NCI-H187 treated with DMSO at 0.1 percent for 48 hours (cell line): ENCODE measurements at regions not wholly inside any gene's neighbourhood (a gene's known extent, or its start where the extent isn't known, plus 50 kb on each side); places are given as distances from the start of the nearest gene placed in this dataset.

Source experiments
- DNase-seq: peaks from one replicate; lab custom pipeline; 2025; lab: John Stamatoyannopoulos, UW

- no peak for DNase-seq
Measured at GRCh38 chr4:156496797-156497196, 474.8 kb downstream of the PDGFC start.

DNA sequence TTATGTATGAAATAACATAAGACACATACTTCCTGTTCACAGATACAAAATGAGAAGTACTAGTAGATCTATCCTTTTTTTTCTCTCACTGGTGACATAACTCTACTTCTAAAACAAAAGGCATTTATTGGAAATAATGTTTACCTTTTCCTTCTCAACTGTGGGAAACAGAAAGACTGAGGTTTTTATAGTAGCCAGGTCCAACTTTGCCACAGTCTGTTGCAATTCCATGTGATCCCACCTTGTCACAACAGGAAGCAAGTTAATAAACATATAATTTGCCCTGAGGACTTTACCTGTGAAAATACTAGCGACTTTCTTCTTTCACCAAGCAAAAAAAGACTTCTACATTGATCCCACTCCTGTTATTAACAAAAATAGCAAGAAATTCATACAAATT, 475.8 kb downstream of the PDGFC start:
- no peak for DNase-seq

- DNase-seq, result no peak
Measured at GRCh38 chr4:156495091-156495490, 476.5 kb downstream of the PDGFC start.

- DNase-seq, result no peak
Measured at GRCh38 chr4:156493858-156494257, 477.7 kb downstream of the PDGFC start.

- DNase-seq, result no peak
Measured at GRCh38 chr4:156487107-156487506, 484.5 kb downstream of the PDGFC start.

- DNase-seq, result no peak
Measured at GRCh38 chr4:156481845-156482244, 489.8 kb downstream of the PDGFC start.

DNA sequence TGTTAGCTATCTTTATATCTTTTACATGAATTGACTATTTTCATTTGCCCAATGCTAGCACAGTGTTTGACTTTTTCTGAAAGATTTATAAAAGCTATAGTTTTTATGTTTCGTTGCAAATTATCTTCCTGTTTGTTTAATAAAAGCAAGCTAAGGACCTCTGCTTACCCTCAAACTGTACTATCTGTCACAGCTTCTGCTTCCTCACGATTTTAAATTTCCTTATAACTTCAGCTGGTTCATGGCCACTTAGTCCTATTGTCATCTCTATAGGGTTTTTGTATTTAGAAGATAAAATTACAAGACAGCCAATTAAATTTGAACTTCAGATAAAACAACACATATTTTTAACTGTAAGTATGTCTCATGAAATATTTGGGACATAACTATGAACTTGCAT, 494.0 kb downstream of the PDGFC start:
- no peak for DNase-seq

GRCh38 chr4:156476359-156476758, 495.2 kb downstream of the PDGFC start:
- no peak for DNase-seq

DNA sequence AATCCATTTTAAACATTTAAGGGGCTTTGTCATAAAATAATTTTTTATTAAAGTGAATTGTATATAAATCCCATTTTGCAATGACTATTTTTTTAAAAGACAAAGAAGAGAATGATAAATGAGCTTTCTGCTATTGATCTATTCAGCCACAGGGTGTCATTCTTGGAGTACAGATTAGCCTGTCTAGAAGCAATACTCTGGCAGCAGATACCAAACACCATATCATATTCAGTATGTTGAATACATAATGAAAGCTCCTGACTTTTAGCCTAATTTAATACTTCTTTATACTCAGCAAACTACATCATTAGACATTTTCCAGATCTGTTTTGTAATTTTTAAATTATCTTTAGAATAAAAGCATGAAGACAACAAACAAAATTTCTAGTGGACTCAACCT, 496.3 kb downstream of the PDGFC start:
- DNase-seq, result no peak

- no peak for DNase-seq
Measured at GRCh38 chr4:156473151-156473550, 498.4 kb downstream of the PDGFC start.

GRCh38 chr4:156472624-156473023, 499.0 kb downstream of the PDGFC start:
- no peak for DNase-seq

- DNase-seq, result no peak
Measured at GRCh38 chr4:156459584-156459983, 505.9 kb upstream of the CTSO start.

DNA sequence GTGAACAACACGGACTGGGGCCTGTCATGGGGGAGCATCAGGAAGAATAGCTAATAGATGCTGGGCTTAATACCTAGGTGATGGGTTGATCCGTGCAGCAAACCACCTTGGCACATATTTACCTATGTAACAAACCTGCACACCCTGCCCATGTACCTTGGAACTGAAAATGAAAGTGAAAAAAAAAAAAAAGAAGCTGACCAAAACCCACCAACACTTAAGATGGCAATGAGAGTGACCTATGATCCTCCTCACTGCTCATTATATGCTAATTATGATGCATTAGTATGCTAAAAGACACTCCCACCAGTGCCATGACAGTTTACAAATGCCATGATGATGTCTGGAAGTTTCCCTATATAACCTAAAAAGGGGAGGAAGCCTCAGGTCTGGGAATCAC, 503.2 kb upstream of the CTSO start:
- DNase-seq, result no peak

DNA sequence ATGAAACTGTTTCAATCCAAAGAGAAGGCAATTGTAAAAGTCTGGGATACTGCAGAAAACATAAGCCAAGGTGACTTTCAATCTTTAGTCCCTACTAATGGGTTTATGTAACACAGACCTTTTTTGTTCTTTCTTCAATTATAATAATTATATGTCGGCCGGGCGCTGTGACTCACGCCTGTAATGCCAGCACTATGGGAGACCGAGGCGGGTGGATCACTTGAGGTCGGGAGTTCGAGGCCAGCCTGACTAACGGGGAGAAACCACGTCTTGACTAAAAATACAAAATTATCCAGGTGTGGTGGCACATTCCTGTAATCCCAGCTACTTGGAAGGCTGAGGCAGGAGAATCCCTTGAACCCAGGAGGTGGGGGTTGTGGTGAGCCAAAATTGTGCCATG, 489.8 kb upstream of the CTSO start:
- no peak for DNase-seq

GRCh38 chr4:156442912-156443311, 489.2 kb upstream of the CTSO start:
- DNase-seq, result no peak

DNA sequence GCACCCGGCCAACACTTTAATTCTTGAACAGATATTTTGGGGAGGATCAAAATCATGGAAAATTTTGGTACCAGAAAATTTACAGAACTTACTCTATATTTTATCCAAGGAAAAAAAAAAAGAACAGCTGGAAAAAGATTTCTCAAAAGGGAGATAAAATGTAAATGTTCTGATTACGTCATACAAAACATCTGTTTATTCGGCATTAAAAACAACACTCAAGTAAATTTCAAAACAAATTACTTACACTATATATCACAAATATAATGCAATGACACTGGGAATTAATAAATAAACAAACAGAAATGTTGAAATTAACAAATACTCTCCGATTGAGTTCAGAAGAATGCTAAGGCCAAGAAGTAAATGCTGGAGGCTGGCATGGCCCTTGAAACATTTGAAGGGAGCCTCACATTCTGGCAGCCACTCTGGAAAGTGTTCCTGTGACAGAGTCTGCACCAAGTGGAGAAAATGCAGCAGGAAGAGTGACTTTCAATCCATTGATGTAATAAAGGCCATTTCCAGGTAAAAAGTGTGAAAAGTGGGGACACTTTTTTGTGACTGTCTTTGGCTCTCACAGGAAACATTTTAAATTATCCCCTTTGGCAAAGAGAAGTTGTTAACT, 486.0 kb upstream of the CTSO start:
- no peak for DNase-seq

- DNase-seq, result no peak
Measured at GRCh38 chr4:156437666-156438065, 484.0 kb upstream of the CTSO start.

DNA sequence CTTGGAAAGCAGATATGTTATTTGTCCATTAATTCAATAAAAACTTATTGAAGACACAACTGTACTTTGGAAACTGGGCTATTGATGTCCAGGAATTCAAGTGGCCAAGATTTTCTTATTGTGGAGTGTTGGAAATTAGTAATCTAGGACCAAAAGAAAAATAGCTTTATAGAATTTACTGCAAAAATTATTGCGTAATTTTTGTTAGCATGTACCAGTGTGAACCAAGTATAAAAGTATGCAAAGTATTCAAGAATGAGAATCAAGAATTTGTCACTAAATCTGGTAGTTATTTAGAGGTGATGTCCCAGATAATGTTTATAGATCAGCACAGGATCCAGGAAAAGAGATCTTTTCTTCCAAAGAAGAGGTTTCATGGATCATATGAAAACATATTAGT, 468.9 kb upstream of the CTSO start:
- DNase-seq, result no peak

- DNase-seq, result no peak
Measured at GRCh38 chr4:156420623-156421022, 467.0 kb upstream of the CTSO start.

GRCh38 chr4:156419080-156419685, 465.5 kb upstream of the CTSO start:
- no peak for DNase-seq

GRCh38 chr4:156414406-156414805, 460.7 kb upstream of the CTSO start:
- DNase-seq, result no peak

- no peak for DNase-seq
Measured at GRCh38 chr4:156413239-156414135, 459.8 kb upstream of the CTSO start.

GRCh38 chr4:156411531-156411930, 457.9 kb upstream of the CTSO start:
- no peak for DNase-seq
